Keratinocyte (primary cell): ENCODE measurements at regions not wholly inside any gene's neighbourhood (a gene's known extent, or its start where the extent isn't known, plus 50 kb on each side); places are given as distances from the start of the nearest gene placed in this dataset.

Source experiments
- EZH2 ChIP-seq: IDR thresholded peaks from one replicate; pipeline ENCODE4 v1.6.1; 2012; ENCODE audit warnings: inconsistent platforms, mild to moderate bottlenecking, low read length, moderate library complexity
- TF ChIP-seq, protein P1 (sequence below), 3 experiments: IDR thresholded peaks in 1 of 3; conservative IDR thresholded peaks in 1 of 3; optimal IDR thresholded peaks in 1 of 3; 2 replicates in 2 of 3; 3 replicates in 1 of 3; pipeline versions ENCODE3 to v1.5.1; 2011; ENCODE audit warnings: low read length in 3 of 3, mild to moderate bottlenecking in 3 of 3, moderate library complexity in 2 of 3, control low read depth in 1 of 3, inconsistent platforms in 1 of 3; ENCODE audit not compliant: insufficient read depth in 2 of 3; ENCODE audit errors: extremely low read depth in 1 of 3

DNA sequence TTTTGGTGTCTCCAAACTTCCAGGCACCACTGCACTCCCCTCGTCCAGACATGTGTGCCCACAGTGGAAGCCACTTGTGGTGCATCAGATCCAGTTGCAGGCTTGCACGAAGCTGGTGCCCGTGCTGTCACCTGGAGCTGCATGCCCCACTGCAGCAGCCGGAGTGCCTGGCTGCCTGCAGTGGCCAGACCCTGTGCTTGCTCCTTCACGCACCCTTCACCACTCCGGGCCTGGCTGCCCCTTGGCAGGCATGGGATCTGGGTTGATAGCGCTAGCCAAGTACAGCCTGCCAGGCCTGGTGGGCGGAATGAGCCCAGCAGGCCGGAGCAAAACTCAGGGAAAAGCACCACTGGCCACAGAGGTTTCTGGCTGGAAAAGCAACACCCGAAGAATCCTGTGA, 50.2 kb upstream of the SHISA3 start:
- TF ChIP-seq, protein P1, sequence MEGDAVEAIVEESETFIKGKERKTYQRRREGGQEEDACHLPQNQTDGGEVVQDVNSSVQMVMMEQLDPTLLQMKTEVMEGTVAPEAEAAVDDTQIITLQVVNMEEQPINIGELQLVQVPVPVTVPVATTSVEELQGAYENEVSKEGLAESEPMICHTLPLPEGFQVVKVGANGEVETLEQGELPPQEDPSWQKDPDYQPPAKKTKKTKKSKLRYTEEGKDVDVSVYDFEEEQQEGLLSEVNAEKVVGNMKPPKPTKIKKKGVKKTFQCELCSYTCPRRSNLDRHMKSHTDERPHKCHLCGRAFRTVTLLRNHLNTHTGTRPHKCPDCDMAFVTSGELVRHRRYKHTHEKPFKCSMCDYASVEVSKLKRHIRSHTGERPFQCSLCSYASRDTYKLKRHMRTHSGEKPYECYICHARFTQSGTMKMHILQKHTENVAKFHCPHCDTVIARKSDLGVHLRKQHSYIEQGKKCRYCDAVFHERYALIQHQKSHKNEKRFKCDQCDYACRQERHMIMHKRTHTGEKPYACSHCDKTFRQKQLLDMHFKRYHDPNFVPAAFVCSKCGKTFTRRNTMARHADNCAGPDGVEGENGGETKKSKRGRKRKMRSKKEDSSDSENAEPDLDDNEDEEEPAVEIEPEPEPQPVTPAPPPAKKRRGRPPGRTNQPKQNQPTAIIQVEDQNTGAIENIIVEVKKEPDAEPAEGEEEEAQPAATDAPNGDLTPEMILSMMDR (optimal IDR thresholded peaks at IDR 0.05 in 1 of 3, IDR thresholded peaks at IDR 0.05 in 1 of 3, conservative IDR thresholded peaks at IDR 0.05 in 1 of 3; ENCODE audit: extremely low read depth in 1 of 3, insufficient read depth in 2 of 3, low read length in 3 of 3), result no peak
- no peak for TF ChIP-seq EZH2
